IMR-90 (cell line): ENCODE measurements at regions not wholly inside any gene's neighbourhood (a gene's known extent, or its start where the extent isn't known, plus 50 kb on each side); places are given as distances from the start of the nearest gene placed in this dataset.

Source experiments
- ATAC-seq: fragments of 200-7000 bp; cut with Tn5 transposase; 2 replicates; pipeline ENCODE4 v1.9.1; 2020; ENCODE audit warnings: low read depth, mild to moderate bottlenecking, moderate library complexity
- BruUV-seq: library from RNA; stranded (reverse); fragments of 400-500 nt; replicated peaks from 2 replicates; lab custom pipeline; 2021; lab: Mats Ljungman, UMichigan
- CTCF ChIA-PET: fragments of 300-600 bp; formaldehyde crosslinking; extraction: SDS; loops from one replicate; lab custom pipeline; 2021; ENCODE audit warnings: antibody characterized with exemption; lab: Yijun Ruan, JAX
- POLR2A ChIA-PET: fragments of 300-600 bp; sonication (Branson Sonifier 250); formaldehyde crosslinking; loops from one replicate; lab custom pipeline; 2022; ENCODE audit warnings: antibody characterized with exemption; ENCODE audit not compliant: unreplicated experiment; lab: Charles Lee
- DNase-seq: peaks from one replicate; pipeline ENCODE4 v3.0.0; 2013
- H2AFZ ChIP-seq: replicated peaks from 2 replicates; pipeline ENCODE3; 2013; ENCODE audit warnings: low read length, mild to moderate bottlenecking; ENCODE audit not compliant: poor library complexity
- H2AK5ac ChIP-seq: 2 replicates; pipeline ENCODE4 v1.6.1; 2013; ENCODE audit warnings: low read depth, low read length, inconsistent platforms
- H2AK9ac ChIP-seq: replicated peaks from 2 replicates; pipeline ENCODE3; 2013; ENCODE audit warnings: mild to moderate bottlenecking, low read depth, low read length, moderate library complexity; ENCODE audit not compliant: poor library complexity
- H2BK120ac ChIP-seq: 2 replicates; pipeline ENCODE4 v1.6.1; 2013; ENCODE audit warnings: low read depth, low read length, inconsistent platforms
- H2BK15ac ChIP-seq: 3 replicates; pipeline ENCODE4 v1.6.1; 2013; ENCODE audit warnings: low read depth, low read length, inconsistent platforms
- H2BK20ac ChIP-seq: 2 replicates; pipeline ENCODE4 v1.6.1; 2013; ENCODE audit warnings: low read depth, mild to moderate bottlenecking, inconsistent platforms, low read length, moderate library complexity
- H2BK5ac ChIP-seq: 2 replicates; pipeline ENCODE4 v1.6.1; 2013; ENCODE audit warnings: mild to moderate bottlenecking, low read depth, low read length, inconsistent platforms; ENCODE audit not compliant: poor library complexity, severe bottlenecking
- H3K14ac ChIP-seq: replicated peaks from 2 replicates; pipeline ENCODE4 v1.6.1; 2013; ENCODE audit warnings: low read depth, low read length, inconsistent platforms
- H3K18ac ChIP-seq: 2 replicates; pipeline ENCODE4 v1.6.1; 2013; ENCODE audit warnings: low read depth, low read length, control low read depth
- H3K23ac ChIP-seq: 2 replicates; pipeline ENCODE4 v1.6.1; 2013; ENCODE audit warnings: low read depth, low read length, inconsistent platforms
- H3K27ac ChIP-seq: 2 replicates; pipeline ENCODE4 v1.5.1; 2013; ENCODE audit warnings: mild to moderate bottlenecking, control low read depth, low read length; ENCODE audit not compliant: insufficient read depth
- H3K27me3 ChIP-seq: 2 replicates; pipeline ENCODE4 v1.6.1; 2013; ENCODE audit warnings: low read length; ENCODE audit not compliant: control insufficient read depth, insufficient read depth
- H3K36me3 ChIP-seq: 2 replicates; pipeline ENCODE4 v1.6.1; 2013; ENCODE audit warnings: low read length, mixed read lengths; ENCODE audit not compliant: control insufficient read depth, insufficient read depth
- H3K4ac ChIP-seq: 2 replicates; pipeline ENCODE4 v1.6.1; 2013; ENCODE audit warnings: low read depth, low read length, inconsistent platforms
- H3K4me1 ChIP-seq: 2 replicates; pipeline ENCODE4 v1.6.1; 2013; ENCODE audit warnings: low read length, mixed read lengths; ENCODE audit not compliant: control insufficient read depth, insufficient read depth
- H3K4me2 ChIP-seq: 2 replicates; pipeline ENCODE4 v1.6.1; 2013; ENCODE audit warnings: low read depth, mild to moderate bottlenecking, control low read depth, low read length, moderate library complexity
- H3K4me3 ChIP-seq: 2 replicates; pipeline ENCODE4 v1.5.1; 2013; ENCODE audit warnings: low read depth, mild to moderate bottlenecking, control low read depth, low read length, moderate library complexity; ENCODE audit not compliant: insufficient read depth
- H3K56ac ChIP-seq: 2 replicates; pipeline ENCODE4 v1.6.1; 2013; ENCODE audit warnings: low read length, inconsistent platforms; ENCODE audit not compliant: insufficient read depth; ENCODE audit errors: extremely low read depth
- H3K79me1 ChIP-seq, 2 experiments: 2 replicates each; pipeline ENCODE4 v1.6.1; 2013; ENCODE audit warnings: low read length in 2 of 2, inconsistent platforms in 1 of 2, low read depth in 1 of 2
- H3K9ac ChIP-seq: 2 replicates; pipeline ENCODE4 v1.6.1; 2013; ENCODE audit warnings: low read depth, low read length, control low read depth
- H3K9me1 ChIP-seq: 2 replicates; pipeline ENCODE4 v1.6.1; 2013; ENCODE audit warnings: low read length, inconsistent platforms; ENCODE audit not compliant: insufficient read depth
- H3K9me3 ChIP-seq: 2 replicates; pipeline ENCODE4 v1.6.1; 2013; ENCODE audit warnings: low read length; ENCODE audit not compliant: control insufficient read depth, insufficient read depth
- H4K20me1 ChIP-seq: 2 replicates; pipeline ENCODE4 v1.6.1; 2013; ENCODE audit warnings: low read length, inconsistent platforms; ENCODE audit not compliant: insufficient read depth
- H4K5ac ChIP-seq: 2 replicates; pipeline ENCODE4 v1.6.1; 2013; ENCODE audit warnings: mild to moderate bottlenecking, low read depth, low read length, control low read depth
- H4K8ac ChIP-seq, 2 experiments: 2 replicates each; pipeline ENCODE4 v1.6.1; 2013; ENCODE audit warnings: low read depth in 2 of 2, low read length in 2 of 2, control low read depth in 1 of 2, inconsistent platforms in 1 of 2
- H4K91ac ChIP-seq: 2 replicates; pipeline ENCODE4 v1.6.1; 2013; ENCODE audit warnings: low read depth, low read length, inconsistent platforms; ENCODE audit not compliant: insufficient read depth
- CEBPB ChIP-seq: IDR thresholded peaks from 2 replicates; pipeline ENCODE4 v1.6.1; 2012; ENCODE audit warnings: low read depth, low read length, improper control_type of control experiment
- ELK1 ChIP-seq: fragments of 150-350 bp; IDR thresholded peaks from 2 replicates; pipeline ENCODE4 v1.6.1; 2016; ENCODE audit warnings: low read depth, mild to moderate bottlenecking, low read length, moderate library complexity, borderline replicate concordance
- FOS ChIP-seq: fragments of 150-350 bp; IDR thresholded peaks from 2 replicates; pipeline ENCODE4 v1.6.1; 2016; ENCODE audit warnings: low read depth, low read length
- MAZ ChIP-seq: IDR thresholded peaks from 2 replicates; pipeline ENCODE4 v1.6.1; 2012; ENCODE audit warnings: low read depth, mild to moderate bottlenecking, low read length, improper control_type of control experiment, moderate library complexity, borderline replicate concordance
- MXI1 ChIP-seq: IDR thresholded peaks from 2 replicates; pipeline ENCODE4 v1.6.1; 2012; ENCODE audit warnings: low read depth, mild to moderate bottlenecking, low read length, moderate library complexity, borderline replicate concordance
- NFE2L2 ChIP-seq: fragments of 150-350 bp; IDR thresholded peaks from 2 replicates; pipeline ENCODE4 v1.6.1; 2016; ENCODE audit warnings: low read depth, mild to moderate bottlenecking, low read length
- POLR2A ChIP-seq: IDR thresholded peaks from 2 replicates; pipeline ENCODE4 v1.6.1; 2012; ENCODE audit warnings: mild to moderate bottlenecking, low read depth, low read length
- RFX5 ChIP-seq: IDR thresholded peaks from 2 replicates; pipeline ENCODE4 v1.8.0; 2012; ENCODE audit warnings: low read depth, mild to moderate bottlenecking, low read length, moderate library complexity
- SMC3 ChIP-seq: fragments of 150-350 bp; IDR thresholded peaks from 2 replicates; pipeline ENCODE4 v1.6.1; 2016; ENCODE audit warnings: low read depth, mild to moderate bottlenecking, antibody characterized with exemption, low read length, moderate library complexity
- USF2 ChIP-seq: fragments of 150-350 bp; IDR thresholded peaks from 2 replicates; pipeline ENCODE4 v1.6.1; 2017; ENCODE audit warnings: mild to moderate bottlenecking, antibody characterized with exemption, low read length, low read depth
- WGBS, 2 experiments: methylation state at CpG; one replicate each; pipeline versions ENCODE4 v1.1.5 to v1.1.7; 2013; ENCODE audit warnings: missing lambda C conversion rate in 2 of 2; ENCODE audit not compliant: insufficient read length in 1 of 2; ENCODE audit errors: extremely low coverage in 2 of 2; 5-methylcytosine and 5-hydroxymethylcytosine counted together
- dilution Hi-C: fragments of 300-500 bp; cut with HindIII; formaldehyde crosslinking; loops from one replicate; pipeline ENCODE4 v1.14.3; 2018; ENCODE audit warnings: low sequenced_read_pairs; ENCODE audit not compliant: unreplicated experiment
- in situ Hi-C: fragments of 300-500 bp; cut with MboI; formaldehyde crosslinking; loops from 3 replicates; pipeline ENCODE4 v1.14.3; 2019; ENCODE audit warnings: low sequenced_read_pairs, inconsistent platforms, mixed read lengths
- intact Hi-C: fragments of 100-400 bp; cut with micrococcal nuclease; formaldehyde crosslinking; loops from 2 replicates; pipeline ENCODE4 v1.10.0; 2022

GRCh38 chr4:53855581-53856250 lies 208.7 kb downstream of the CHIC2 start (continued):
- TF ChIP-seq MAZ (no peak), SMC3 (0 out of 2 replicates have a peak, but pooled peaks have one; percentile 11)

- TF ChIP-seq MXI1 (no peak), USF2 (no peak), FOS (no peak), POLR2A (no peak), ELK1 (no peak), RFX5 (no peak), MAZ (no peak), CEBPB (peak; percentile 86), NFE2L2 (no peak)
- H3K4me3 ChIP-seq, result no peak overlapping the region
- DNase-seq (peak; percentile 60), ATAC-seq (peak; percentile 12)
- peak overlapping the region; percentile 54 for H2AK5ac ChIP-seq
- H3K9me3 ChIP-seq, result no peaks in the 10 kb centered on the region
- H3K4me1 ChIP-seq, result peaks cover 27% of the 10 kb centered on the region
- H3K56ac ChIP-seq, result peak overlapping the region; percentile 44
- peak overlapping the region; percentile 73 for H3K4ac ChIP-seq
- intact Hi-C loops (loop anchor here (5.0 kb wide), 2 partner anchors 38 to 68 kb away; no protein-coding TSS in a partner anchor), dilution Hi-C loops (no loop called here), in situ Hi-C loops (no loop called here)
- H3K23ac ChIP-seq, result peak overlapping the region; percentile 31; the same call in 1 of the 2 replicates
- POLR2A ChIA-PET, result interaction anchor here (0.5 kb wide), 2 partner anchors 18 to 374 kb away, joined by 4 read pairs; no protein-coding TSS in a partner anchor
- no peaks in the 10 kb centered on the region for H3K36me3 ChIP-seq
- H3K9me1 ChIP-seq, result peaks cover 4% of the 10 kb centered on the region; the same call in 1 of the 2 replicates
- H4K8ac ChIP-seq, result peak overlapping the region; percentile 38 to 59
- no peak overlapping the region for H2AK9ac ChIP-seq
- H2BK15ac ChIP-seq, result peak overlapping the region; percentile 31; the same call in 1 of the 3 replicates
- H2AFZ ChIP-seq, result peak overlapping the region; percentile 8
- no CpG with 5 or more reads among the region's 3 CpGs for WGBS, 2 experiments
- no peak overlapping the region for H3K9ac ChIP-seq
- H3K4me2 ChIP-seq, result peak overlapping the region; percentile 81; the same call in 1 of the 2 replicates
- no peaks in the 10 kb centered on the region for H3K79me1 ChIP-seq
- H2BK120ac ChIP-seq, result peak overlapping the region; percentile 71; the same call in 1 of the 2 replicates
- peak overlapping the region; percentile 85 for H2BK20ac ChIP-seq
- H3K14ac ChIP-seq, result peak overlapping the region; percentile 69
- peak overlapping the region; percentile 72 for H3K27ac ChIP-seq
- CTCF ChIA-PET, result interaction anchor here (1.1 kb wide), 1 partner anchor 373 kb away, joined by 3 read pairs; no protein-coding TSS in a partner anchor
- H4K91ac ChIP-seq, result peak overlapping the region; percentile 84; the same call in 1 of the 2 replicates
- peak overlapping the region; percentile 79 for H2BK5ac ChIP-seq
- no TSS peak for BruUV-seq
- peak overlapping the region; percentile 94 for H3K18ac ChIP-seq
- peak overlapping the region; percentile 23 for H4K5ac ChIP-seq
- H4K20me1 ChIP-seq, result no peaks in the 10 kb centered on the region
- no peaks in the 10 kb centered on the region for H3K27me3 ChIP-seq
Measured at GRCh38 chr4:53854991-53855568, 209.3 kb downstream of the CHIC2 start.
